ENCODE measurements at regions not wholly inside any gene's neighbourhood (a gene's known extent, or its start where the extent isn't known, plus 50 kb on each side); places are given as distances from the start of the nearest gene placed in this dataset.
"Not testable (repeated sequence)": the region's sequence is repeated elsewhere in the genome, so short reads cannot be mapped to it uniquely, and the experiment has no call there.

- TF ChIP-seq EZH2 (IDR thresholded peaks at IDR 0.05; ENCODE audit: borderline replicate concordance, low read length); CTCF (IDR thresholded peaks at IDR 0.05; ENCODE audit: low read length): not testable (repeated sequence)
Measured at GRCh38 chrX:9377216-9377615, 87.6 kb upstream of the TBL1X start.

All from OCI-LY1 (cell line).